HG03039 (cell line): ENCODE measurements at regions not wholly inside any gene's neighbourhood (a gene's known extent, or its start where the extent isn't known, plus 50 kb on each side); places are given as distances from the start of the nearest gene placed in this dataset.
A peak's percentile ranks its signal among the peaks of the same experiment; 100 is the strongest.

Experiments used
- ATAC-seq: cut with Tn5 transposase; IDR thresholded peaks from one replicate; pipeline ENCODE4 v1.9.1; 2021; ENCODE audit warnings: mild to moderate bottlenecking, moderate library complexity; ENCODE audit not compliant: unreplicated experiment

- no peak for ATAC-seq
Observed at GRCh38 chr6:82072751-82073150, 174.8 kb downstream of the IBTK start.

- no peak for ATAC-seq
Observed at GRCh38 chr6:82072121-82072521, 175.4 kb downstream of the IBTK start.

GRCh38 chr6:82068721-82069120, 178.8 kb downstream of the IBTK start:
- no peak for ATAC-seq

GRCh38 chr6:82066991-82067411, 180.5 kb downstream of the IBTK start:
- ATAC-seq: peak; percentile 99

- no peak for ATAC-seq
Observed at GRCh38 chr6:82066196-82066595, 181.3 kb downstream of the IBTK start.

- ATAC-seq: no peak
Observed at GRCh38 chr6:82063574-82063973, 184.0 kb downstream of the IBTK start.

GRCh38 chr6:82062219-82062618, 185.3 kb downstream of the IBTK start:
- no peak for ATAC-seq

- ATAC-seq: no peak
Observed at GRCh38 chr6:82057846-82058554, 189.5 kb downstream of the IBTK start.

GRCh38 chr6:82056567-82056966, 191.0 kb downstream of the IBTK start:
- ATAC-seq: no peak

GRCh38 chr6:82045965-82046756, 201.4 kb downstream of the IBTK start:
- no peak for ATAC-seq

- ATAC-seq: peak; percentile 79
Observed at GRCh38 chr6:82040405-82041221, 206.9 kb downstream of the IBTK start.

- no peak for ATAC-seq
Observed at GRCh38 chr6:82038631-82039030, 208.9 kb downstream of the IBTK start.

GRCh38 chr6:82035526-82035925, 212.0 kb downstream of the IBTK start:
- ATAC-seq: no peak

- no peak for ATAC-seq
Observed at GRCh38 chr6:82033631-82034211, 213.8 kb downstream of the IBTK start.

GRCh38 chr6:82032444-82032843, 215.1 kb downstream of the IBTK start:
- no peak for ATAC-seq

- no peak for ATAC-seq
Observed at GRCh38 chr6:82030761-82031503, 216.6 kb downstream of the IBTK start.

- ATAC-seq: no peak
Observed at GRCh38 chr6:82030301-82030700, 217.2 kb downstream of the IBTK start.

- no peak for ATAC-seq
Observed at GRCh38 chr6:82025271-82025670, 222.3 kb downstream of the IBTK start.

- no peak for ATAC-seq
Observed at GRCh38 chr6:82022614-82023129, 224.9 kb downstream of the IBTK start.

GRCh38 chr6:82017773-82018172, 229.8 kb downstream of the IBTK start:
- no peak for ATAC-seq
